ENCODE measurements at regions not wholly inside any gene's neighbourhood (a gene's known extent, or its start where the extent isn't known, plus 50 kb on each side); places are given as distances from the start of the nearest gene placed in this dataset.

GRCh38 chr6:54002116-54002515 is 109.1 kb upstream of the MLIP start:
- H3K9ac ChIP-seq (replicated peaks in 1 of 4; ENCODE audit: extremely low read depth in 1 of 4, low read depth in 3 of 4, low read length in 3 of 4) = no peak overlapping the region
- no peak overlapping the region for H2BK15ac ChIP-seq (ENCODE audit: low read length)
- no peak for FAIRE-seq
- H3K9me3 ChIP-seq (ENCODE audit: insufficient read depth in 2 of 2, low read depth in 1 of 2, low read length in 1 of 2) = no peaks in the 10 kb centered on the region
- H3K18ac ChIP-seq (ENCODE audit: extremely low read depth, low read length) = no peak overlapping the region
- no peak overlapping the region for H2BK120ac ChIP-seq (replicated peaks; ENCODE audit: low read depth, low read length)
- H2BK20ac ChIP-seq (ENCODE audit: low read length) = no peak overlapping the region
- no peak overlapping the region for H4K5ac ChIP-seq (ENCODE audit: insufficient read length, low read depth, low read length)
- H2BK5ac ChIP-seq (ENCODE audit: low read depth, low read length) = no peak overlapping the region
- H3K79me1 ChIP-seq (ENCODE audit: low read depth, low read length) = no peaks in the 10 kb centered on the region
- CTCF ChIA-PET (ENCODE audit: partially characterized antibody) = interaction anchor here (1.4 to 4.8 kb wide), 3 partner anchors 16 to 274 kb away, joined by 3 to 25 read pairs (median 5); no protein-coding TSS in a partner anchor
- no peak overlapping the region for H2AK5ac ChIP-seq (ENCODE audit: low read depth, low read length)
- no peak overlapping the region for H2BK12ac ChIP-seq (ENCODE audit: low read depth, low read length)
- no peak overlapping the region for H3K4ac ChIP-seq (replicated peaks; ENCODE audit: insufficient read length, low read depth, low read length)
- H4K91ac ChIP-seq (replicated peaks; ENCODE audit: insufficient read length, low read length) = no peak overlapping the region
- no peak overlapping the region for H3K23ac ChIP-seq (ENCODE audit: insufficient read length)
- POLR2A ChIA-PET (ENCODE audit: partially characterized antibody) = no interaction called here
- no peaks in the 10 kb centered on the region for H3K79me2 ChIP-seq (ENCODE audit: control insufficient read depth in 1 of 2, insufficient read depth in 2 of 2, low read length in 2 of 2)
- peaks cover 0 to 1% (median 0%) of the 10 kb centered on the region in 4 experiments; a peak in 1 of 7 replicates for H3K27me3 ChIP-seq (replicated peaks in 1 of 4; ENCODE audit: control insufficient read depth in 3 of 4, extremely low read depth in 1 of 4, insufficient read depth in 3 of 4, low read length in 3 of 4)
- H4K20me1 ChIP-seq (replicated peaks in 1 of 2; ENCODE audit: control insufficient read depth in 1 of 2, insufficient read depth in 2 of 2, low read length in 2 of 2) = no peaks in the 10 kb centered on the region
- DNase-seq (ENCODE audit: low read depth in 1 of 2, low spot score in 2 of 2) = no peak
- no peaks in the 10 kb centered on the region for H3K23me2 ChIP-seq (ENCODE audit: low read depth, low read length)
- no peak overlapping the region for H3K4me2 ChIP-seq (ENCODE audit: insufficient read depth in 1 of 2, low read depth in 2 of 2, low read length in 2 of 2)
- H2AFZ ChIP-seq (ENCODE audit: low read length) = no peak overlapping the region
- H3K36me3 ChIP-seq (ENCODE audit: control insufficient read depth in 2 of 4, insufficient read depth in 4 of 4, low read length in 3 of 4) = no peaks in the 10 kb centered on the region
- H3K14ac ChIP-seq (ENCODE audit: insufficient read length) = no peak overlapping the region
- H4K8ac ChIP-seq (ENCODE audit: extremely low read depth, insufficient read depth, low read length) = no peak overlapping the region
- no peak overlapping the region for H3K4me3 ChIP-seq (ENCODE audit: extremely low read depth in 1 of 4, insufficient read depth in 2 of 4, low read depth in 3 of 4, low read length in 4 of 4)
- 94% methylated on average over 1 of the region's 1 CpG; no CpG with 5 or more reads in 1 of the 2 experiments for WGBS, 2 experiments (ENCODE audit: extremely low coverage in 1 of 2, insufficient coverage in 1 of 2, insufficient read length in 1 of 2, insufficient replicate concordance in 2 of 2, low coverage in 1 of 2, low lambda C conversion rate in 2 of 2, missing lambda C conversion rate in 1 of 2)
- H3K27ac ChIP-seq (ENCODE audit: low read depth, low read length) = no peak overlapping the region
- no peak overlapping the region for H3K56ac ChIP-seq (replicated peaks; ENCODE audit: insufficient read length, low read depth, low read length)
- no peaks in the 10 kb centered on the region for H3K4me1 ChIP-seq (replicated peaks in 1 of 4; ENCODE audit: control insufficient read depth in 3 of 4, insufficient read depth in 4 of 4, low read length in 3 of 4)
- TF ChIP-seq ATF3 (IDR thresholded peaks at IDR 0.05; ENCODE audit: insufficient read depth, low read depth, low read length) = no peak
- no peak for TF ChIP-seq ATF2 (IDR thresholded peaks at IDR 0.05; ENCODE audit: low read length)
- no peak for TF ChIP-seq NANOG (IDR thresholded peaks at IDR 0.05; ENCODE audit: insufficient read depth, low read depth, low read length, poor library complexity, severe bottlenecking)
- no peak for TF ChIP-seq CBX5 (IDR thresholded peaks at IDR 0.05; ENCODE audit: low read depth, low read length)
- no peak for TF ChIP-seq GABPA (IDR thresholded peaks at IDR 0.05; ENCODE audit: borderline replicate concordance, insufficient read depth, low read length)
- no peak for TF ChIP-seq CBX8 (IDR thresholded peaks at IDR 0.05; ENCODE audit: borderline replicate concordance, low read depth, low read length)
- no peak for TF ChIP-seq MAFK (IDR thresholded peaks at IDR 0.05; ENCODE audit: low read depth, low read length)
- no peak for TF ChIP-seq JUN (IDR thresholded peaks at IDR 0.05; ENCODE audit: low read depth, low read length)
- no peak for TF ChIP-seq BRCA1 (IDR thresholded peaks at IDR 0.05; ENCODE audit: low read depth, low read length)
- no peak for TF ChIP-seq HDAC2 (IDR thresholded peaks at IDR 0.05; ENCODE audit: borderline replicate concordance in 1 of 2, low read depth in 2 of 2, low read length in 2 of 2)
- TF ChIP-seq FOSL1 (IDR thresholded peaks at IDR 0.05; ENCODE audit: insufficient read depth, low read depth, low read length) = no peak
- TF ChIP-seq SUZ12 (IDR thresholded peaks at IDR 0.05; ENCODE audit: low read length) = no peak

Measured in H1 (cell line).